MM.1S (cell line): ENCODE measurements at regions not wholly inside any gene's neighbourhood (a gene's known extent, or its start where the extent isn't known, plus 50 kb on each side); places are given as distances from the start of the nearest gene placed in this dataset.

ENCODE experiments used
- EZH2 ChIP-seq: fragments of 300-600 bp; sonication (generic); optimal IDR thresholded peaks from 2 replicates; pipeline ENCODE3; 2017; ENCODE audit warnings: low read depth, mild to moderate bottlenecking, antibody characterized with exemption, low read length, mixed read lengths
- EZH2phosphoT487 ChIP-seq: fragments of 300-600 bp; sonication (generic); IDR thresholded peaks from 2 replicates; pipeline ENCODE4 v1.6.1; 2018; ENCODE audit warnings: antibody characterized with exemption, low read length
- TF ChIP-seq, protein P1 (sequence below): fragments of 300-600 bp; sonication (generic); IDR thresholded peaks from 2 replicates; pipeline ENCODE4 v1.5.1; 2016; ENCODE audit warnings: antibody characterized with exemption, low read length, mixed read lengths

DNA sequence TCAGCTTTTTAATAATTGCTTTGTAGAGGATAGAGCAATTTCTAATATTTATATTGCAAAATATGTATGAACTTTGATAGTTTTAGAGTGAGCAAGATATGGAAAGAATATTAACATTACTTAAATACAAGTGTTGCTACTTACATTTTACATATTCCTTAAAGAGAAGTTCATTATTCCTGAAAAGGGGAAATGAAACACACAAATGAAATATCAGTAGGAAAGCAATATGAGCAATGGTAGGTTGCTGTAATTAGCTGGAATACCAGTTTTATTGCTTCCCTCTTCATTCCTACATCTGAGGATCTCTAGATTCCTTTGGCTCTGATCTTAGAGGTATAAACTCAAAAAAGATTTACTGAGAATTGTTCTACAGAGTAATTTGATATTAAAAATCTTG lies 414.1 kb downstream of the FAM170A start:
- TF ChIP-seq, protein P1, sequence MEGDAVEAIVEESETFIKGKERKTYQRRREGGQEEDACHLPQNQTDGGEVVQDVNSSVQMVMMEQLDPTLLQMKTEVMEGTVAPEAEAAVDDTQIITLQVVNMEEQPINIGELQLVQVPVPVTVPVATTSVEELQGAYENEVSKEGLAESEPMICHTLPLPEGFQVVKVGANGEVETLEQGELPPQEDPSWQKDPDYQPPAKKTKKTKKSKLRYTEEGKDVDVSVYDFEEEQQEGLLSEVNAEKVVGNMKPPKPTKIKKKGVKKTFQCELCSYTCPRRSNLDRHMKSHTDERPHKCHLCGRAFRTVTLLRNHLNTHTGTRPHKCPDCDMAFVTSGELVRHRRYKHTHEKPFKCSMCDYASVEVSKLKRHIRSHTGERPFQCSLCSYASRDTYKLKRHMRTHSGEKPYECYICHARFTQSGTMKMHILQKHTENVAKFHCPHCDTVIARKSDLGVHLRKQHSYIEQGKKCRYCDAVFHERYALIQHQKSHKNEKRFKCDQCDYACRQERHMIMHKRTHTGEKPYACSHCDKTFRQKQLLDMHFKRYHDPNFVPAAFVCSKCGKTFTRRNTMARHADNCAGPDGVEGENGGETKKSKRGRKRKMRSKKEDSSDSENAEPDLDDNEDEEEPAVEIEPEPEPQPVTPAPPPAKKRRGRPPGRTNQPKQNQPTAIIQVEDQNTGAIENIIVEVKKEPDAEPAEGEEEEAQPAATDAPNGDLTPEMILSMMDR: no peak
- no peak for TF ChIP-seq EZH2
- TF ChIP-seq EZH2phosphoT487: no peak
